ENCODE measurements at regions not wholly inside any gene's neighbourhood (a gene's known extent, or its start where the extent isn't known, plus 50 kb on each side); places are given as distances from the start of the nearest gene placed in this dataset.
A peak's percentile ranks its signal among the peaks of the same experiment; 100 is the strongest.
"Not testable (repeated sequence)": the region's sequence is repeated elsewhere in the genome, so short reads cannot be mapped to it uniquely, and the experiment has no call there.

DNA sequence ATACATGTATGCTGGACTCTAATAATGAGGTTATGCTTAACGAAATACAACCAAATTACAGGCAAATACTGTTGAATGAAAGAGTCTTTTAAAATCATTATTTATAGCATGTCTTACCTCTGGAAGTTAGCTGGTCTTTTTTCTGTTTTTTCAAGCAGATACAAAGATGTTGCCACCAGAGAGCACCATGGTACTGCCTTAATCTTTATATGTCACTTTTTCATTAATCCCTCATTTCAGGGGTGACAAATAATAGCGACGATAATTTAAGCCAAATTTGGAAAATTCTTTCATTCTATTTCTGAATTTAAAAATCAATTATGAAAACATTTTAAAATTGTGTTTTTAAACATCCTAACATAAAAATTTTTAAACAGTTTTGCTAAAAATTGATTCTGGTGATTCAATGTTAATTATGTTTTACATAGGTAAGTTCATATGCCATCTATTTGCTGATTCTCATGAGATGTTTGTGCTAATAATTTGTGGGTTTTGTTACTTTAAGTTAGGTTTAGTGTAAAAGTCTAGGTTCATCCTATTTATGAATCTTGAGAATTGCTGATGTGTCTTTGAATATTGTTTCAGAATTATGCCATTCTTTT, 379.3 kb upstream of the SGCG start:
- H3K27me3 ChIP-seq (ENCODE audit: control insufficient read depth in 3 of 3, insufficient read depth in 3 of 3, low read length in 3 of 3): no peaks in the 10 kb centered on the region
- no peak for FAIRE-seq
- WGBS, 3 donors: 44 to 47% (median 46%) methylated on average over 3 of the region's 3 CpGs
- H3K27ac ChIP-seq (ENCODE audit: low read depth in 1 of 3, low read length in 2 of 3): no peak overlapping the region
- H3K4me1 ChIP-seq (ENCODE audit: control insufficient read depth in 3 of 3, insufficient read depth in 2 of 3, low read depth in 1 of 3, low read length in 2 of 3): no peaks in the 10 kb centered on the region
- DNase-seq: no peak
- no peaks in the 10 kb centered on the region for H3K9me3 ChIP-seq (ENCODE audit: control insufficient read depth in 2 of 2, insufficient read depth in 1 of 2, low read depth in 1 of 2, low read length in 1 of 2)
- H3K36me3 ChIP-seq (ENCODE audit: control insufficient read depth in 3 of 3, insufficient read depth in 2 of 3, low read depth in 1 of 3, low read length in 3 of 3): no peaks in the 10 kb centered on the region
- H3K4me3 ChIP-seq (ENCODE audit: low read depth in 1 of 3, low read length in 3 of 3): no peak overlapping the region

DNA sequence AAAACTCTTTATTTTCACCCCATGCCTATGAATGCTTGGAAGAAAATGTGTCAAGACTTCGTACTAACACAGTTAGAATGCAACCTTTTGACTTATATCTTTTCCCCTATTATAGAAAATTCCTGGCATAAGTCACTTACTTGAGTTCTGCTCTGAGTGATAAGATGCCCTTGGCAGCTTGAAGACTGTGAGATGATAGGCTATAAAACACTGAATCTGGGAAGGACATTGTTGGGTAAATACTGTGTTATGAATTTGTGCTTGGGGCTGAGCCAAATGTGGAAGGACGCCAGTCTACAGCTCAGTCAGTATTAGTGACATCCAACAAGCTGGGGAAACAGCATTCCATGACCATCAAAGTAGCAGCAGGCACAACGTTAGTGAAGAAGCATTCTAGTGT, 368.0 kb upstream of the SGCG start:
- FAIRE-seq (no peak), DNase-seq (peak in 1 of 2 donors; percentile 2)
- no peak overlapping the region for H3K27ac ChIP-seq (ENCODE audit: low read depth in 1 of 3, low read length in 2 of 3)
- H3K36me3 ChIP-seq (ENCODE audit: control insufficient read depth in 3 of 3, insufficient read depth in 2 of 3, low read depth in 1 of 3, low read length in 3 of 3): no peaks in the 10 kb centered on the region
- H3K9me3 ChIP-seq (ENCODE audit: control insufficient read depth in 2 of 2, insufficient read depth in 1 of 2, low read depth in 1 of 2, low read length in 1 of 2): no peaks in the 10 kb centered on the region
- no peaks in the 10 kb centered on the region for H3K4me1 ChIP-seq (ENCODE audit: control insufficient read depth in 3 of 3, insufficient read depth in 2 of 3, low read depth in 1 of 3, low read length in 2 of 3)
- H3K4me3 ChIP-seq (ENCODE audit: low read depth in 1 of 3, low read length in 3 of 3): no peak overlapping the region
- WGBS, 3 donors: 6 to 33% (median 11%) methylated on average over 3 of the region's 3 CpGs
- H3K27me3 ChIP-seq (ENCODE audit: control insufficient read depth in 3 of 3, insufficient read depth in 3 of 3, low read length in 3 of 3): peaks cover 0 to 3% (median 0%) of the 10 kb centered on the region in 3 donors

DNA sequence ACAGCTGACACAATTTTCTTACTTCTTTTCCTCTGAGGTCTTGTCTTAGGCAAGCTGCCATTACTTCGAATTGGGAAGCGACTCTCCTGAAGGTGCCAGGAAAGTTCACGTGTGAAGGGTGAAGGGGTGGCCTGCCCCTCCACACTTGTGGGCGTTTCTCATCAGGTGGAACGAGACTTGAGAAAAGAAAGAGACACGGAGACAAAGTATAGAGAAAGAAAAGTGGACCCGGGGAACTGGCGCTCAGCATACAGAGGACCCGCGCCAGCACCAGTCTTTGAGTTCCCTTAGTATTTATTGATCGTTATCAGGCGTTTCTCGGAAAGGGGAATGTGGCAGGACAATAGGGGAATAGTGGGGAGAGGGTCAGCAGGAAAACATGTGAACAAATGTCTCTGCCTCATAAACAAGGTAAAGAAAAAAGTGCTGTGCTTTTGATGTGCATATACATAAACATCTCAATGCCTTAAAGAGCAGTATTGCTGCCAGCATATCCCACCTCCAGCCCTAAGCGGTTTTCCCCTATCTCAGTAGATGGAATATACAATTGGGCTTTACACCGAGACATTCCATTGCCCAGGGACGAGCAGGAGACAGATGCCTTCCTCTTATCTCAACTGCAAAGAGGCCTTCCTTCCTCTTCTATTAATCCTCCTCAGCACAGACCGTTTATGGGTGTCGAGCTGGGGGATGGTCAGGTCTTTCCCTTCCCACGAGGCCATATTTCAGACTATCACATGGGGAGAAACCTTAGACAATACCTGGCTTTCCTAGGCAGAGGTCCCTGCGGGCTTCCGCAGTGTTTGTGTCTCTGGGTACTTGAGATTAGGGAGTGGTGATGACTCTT, 367.0 kb upstream of the SGCG start:
- H3K4me1 ChIP-seq (ENCODE audit: control insufficient read depth in 3 of 3, insufficient read depth in 2 of 3, low read depth in 1 of 3, low read length in 2 of 3); DNase-seq; FAIRE-seq; H3K27ac ChIP-seq (ENCODE audit: low read depth in 1 of 3, low read length in 2 of 3); H3K4me3 ChIP-seq (ENCODE audit: low read depth in 1 of 3, low read length in 3 of 3); H3K36me3 ChIP-seq (ENCODE audit: control insufficient read depth in 3 of 3, insufficient read depth in 2 of 3, low read depth in 1 of 3, low read length in 3 of 3); H3K27me3 ChIP-seq (ENCODE audit: control insufficient read depth in 3 of 3, insufficient read depth in 3 of 3, low read length in 3 of 3); H3K9me3 ChIP-seq (ENCODE audit: control insufficient read depth in 2 of 2, insufficient read depth in 1 of 2, low read depth in 1 of 2, low read length in 1 of 2): not testable (repeated sequence)
- 15 to 23% (median 18%) methylated on average over 21 of the region's 21 CpGs for WGBS, 3 donors

DNA sequence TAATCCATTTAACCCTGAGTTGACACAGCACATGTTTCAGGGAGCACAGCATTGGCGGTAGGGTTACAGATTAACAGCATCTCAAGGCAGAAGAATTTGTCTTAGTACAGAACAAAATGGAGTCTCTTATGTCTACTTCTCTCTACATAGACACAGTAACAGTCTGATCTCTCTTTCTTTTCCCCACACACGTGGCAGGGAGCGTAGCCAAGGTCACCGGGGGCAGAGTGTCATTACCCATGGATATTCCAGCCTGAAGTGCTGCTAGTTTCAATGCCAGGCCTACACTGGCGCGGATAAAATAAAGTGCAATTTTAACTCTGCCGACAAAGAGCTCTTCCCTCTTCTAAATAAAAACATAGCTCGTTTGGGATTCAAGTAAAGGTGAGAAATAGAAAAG, 366.3 kb upstream of the SGCG start:
- WGBS, 3 donors: 59 to 64% (median 60%) methylated on average over 8 of the region's 8 CpGs
- FAIRE-seq: not testable (repeated sequence)

GRCh38 chr13:22821589-22821988, 359.2 kb upstream of the SGCG start:
- DNase-seq (no peak), FAIRE-seq (no peak)
- 82 to 93% (median 86%) methylated on average over 2 of the region's 2 CpGs for WGBS, 3 donors
- no peaks in the 10 kb centered on the region for H3K9me3 ChIP-seq (ENCODE audit: control insufficient read depth in 2 of 2, insufficient read depth in 1 of 2, low read depth in 1 of 2, low read length in 1 of 2)
- H3K27ac ChIP-seq (ENCODE audit: low read depth in 1 of 3, low read length in 2 of 3): no peak overlapping the region
- H3K27me3 ChIP-seq (ENCODE audit: control insufficient read depth in 3 of 3, insufficient read depth in 3 of 3, low read length in 3 of 3): peaks cover 0 to 2% (median 0%) of the 10 kb centered on the region in 3 donors
- no peaks in the 10 kb centered on the region for H3K4me1 ChIP-seq (ENCODE audit: control insufficient read depth in 3 of 3, insufficient read depth in 2 of 3, low read depth in 1 of 3, low read length in 2 of 3)
- H3K4me3 ChIP-seq (ENCODE audit: low read depth in 1 of 3, low read length in 3 of 3): no peak overlapping the region
- H3K36me3 ChIP-seq (ENCODE audit: control insufficient read depth in 3 of 3, insufficient read depth in 2 of 3, low read depth in 1 of 3, low read length in 3 of 3): no peaks in the 10 kb centered on the region

More for the DNA sequence above, 366.3 kb upstream of the SGCG start:
- H3K27me3 ChIP-seq (ENCODE audit: control insufficient read depth in 3 of 3, insufficient read depth in 3 of 3, low read length in 3 of 3); H3K4me3 ChIP-seq (ENCODE audit: low read depth in 1 of 3, low read length in 3 of 3); H3K4me1 ChIP-seq (ENCODE audit: control insufficient read depth in 3 of 3, insufficient read depth in 2 of 3, low read depth in 1 of 3, low read length in 2 of 3); H3K27ac ChIP-seq (ENCODE audit: low read depth in 1 of 3, low read length in 2 of 3); H3K36me3 ChIP-seq (ENCODE audit: control insufficient read depth in 3 of 3, insufficient read depth in 2 of 3, low read depth in 1 of 3, low read length in 3 of 3); H3K9me3 ChIP-seq (ENCODE audit: control insufficient read depth in 2 of 2, insufficient read depth in 1 of 2, low read depth in 1 of 2, low read length in 1 of 2); DNase-seq: not testable (repeated sequence)

- WGBS, 3 donors: 84 to 89% (median 88%) methylated on average over 1 of the region's 1 CpG
- FAIRE-seq (no peak), DNase-seq (no peak)
- Histone ChIP-seq H3K36me3 (ENCODE audit: control insufficient read depth in 3 of 3, insufficient read depth in 2 of 3, low read depth in 1 of 3, low read length in 3 of 3) (no peaks in the 10 kb centered on the region), H3K27me3 (ENCODE audit: control insufficient read depth in 3 of 3, insufficient read depth in 3 of 3, low read length in 3 of 3) (no peaks in the 10 kb centered on the region), H3K9me3 (ENCODE audit: control insufficient read depth in 2 of 2, insufficient read depth in 1 of 2, low read depth in 1 of 2, low read length in 1 of 2) (no peaks in the 10 kb centered on the region), H3K27ac (ENCODE audit: low read depth in 1 of 3, low read length in 2 of 3) (no peak overlapping the region), H3K4me1 (ENCODE audit: control insufficient read depth in 3 of 3, insufficient read depth in 2 of 3, low read depth in 1 of 3, low read length in 2 of 3) (no peaks in the 10 kb centered on the region), H3K4me3 (ENCODE audit: low read depth in 1 of 3, low read length in 3 of 3) (no peak overlapping the region)
Measured at GRCh38 chr13:22825186-22825585, 355.6 kb upstream of the SGCG start.

- FAIRE-seq: no peak
- Histone ChIP-seq H3K27ac (ENCODE audit: low read depth in 1 of 3, low read length in 2 of 3) (no peak overlapping the region), H3K4me3 (ENCODE audit: low read depth in 1 of 3, low read length in 3 of 3) (no peak overlapping the region), H3K4me1 (ENCODE audit: control insufficient read depth in 3 of 3, insufficient read depth in 2 of 3, low read depth in 1 of 3, low read length in 2 of 3) (no peaks in the 10 kb centered on the region), H3K36me3 (ENCODE audit: control insufficient read depth in 3 of 3, insufficient read depth in 2 of 3, low read depth in 1 of 3, low read length in 3 of 3) (no peaks in the 10 kb centered on the region), H3K9me3 (ENCODE audit: control insufficient read depth in 2 of 2, insufficient read depth in 1 of 2, low read depth in 1 of 2, low read length in 1 of 2) (no peaks in the 10 kb centered on the region), H3K27me3 (ENCODE audit: control insufficient read depth in 3 of 3, insufficient read depth in 3 of 3, low read length in 3 of 3) (no peaks in the 10 kb centered on the region)
- WGBS, 3 donors: 69 to 77% (median 73%) methylated on average over 2 of the region's 2 CpGs
- no peak for DNase-seq
Measured at GRCh38 chr13:22828081-22828480, 352.7 kb upstream of the SGCG start.

DNA sequence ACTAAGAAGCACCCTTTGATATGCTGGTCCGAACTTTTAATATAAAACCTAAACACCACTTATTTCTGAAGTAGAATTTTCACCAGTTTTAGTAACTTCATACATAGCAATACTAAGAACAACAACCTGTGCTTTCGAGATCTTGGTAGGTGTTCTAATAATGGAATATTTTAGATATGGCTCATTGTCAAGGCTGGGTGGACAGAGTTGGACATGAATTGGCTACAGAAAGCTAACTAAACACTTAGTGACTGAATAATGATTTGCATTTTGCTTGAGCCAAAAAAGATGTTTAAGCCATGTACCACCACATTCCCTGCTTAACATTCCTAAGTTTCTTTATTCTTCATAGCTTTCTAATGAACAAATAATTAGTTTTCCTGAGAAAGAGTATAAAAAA, 344.3 kb upstream of the SGCG start:
- peaks cover 0 to 9% (median 6%) of the 10 kb centered on the region in 3 donors for H3K27me3 ChIP-seq (ENCODE audit: control insufficient read depth in 3 of 3, insufficient read depth in 3 of 3, low read length in 3 of 3)
- WGBS, 3 donors: 81 to 87% (median 82%) methylated on average over 2 of the region's 2 CpGs
- DNase-seq (no peak), FAIRE-seq (no peak)
- H3K4me1 ChIP-seq (ENCODE audit: control insufficient read depth in 3 of 3, insufficient read depth in 2 of 3, low read depth in 1 of 3, low read length in 2 of 3): no peaks in the 10 kb centered on the region
- H3K27ac ChIP-seq (ENCODE audit: low read depth in 1 of 3, low read length in 2 of 3): no peak overlapping the region
- no peaks in the 10 kb centered on the region for H3K36me3 ChIP-seq (ENCODE audit: control insufficient read depth in 3 of 3, insufficient read depth in 2 of 3, low read depth in 1 of 3, low read length in 3 of 3)
- H3K4me3 ChIP-seq (ENCODE audit: low read depth in 1 of 3, low read length in 3 of 3): no peak overlapping the region
- H3K9me3 ChIP-seq (ENCODE audit: control insufficient read depth in 2 of 2, insufficient read depth in 1 of 2, low read depth in 1 of 2, low read length in 1 of 2): no peaks in the 10 kb centered on the region

All from small intestine (tissue), 7 donors.